GM20000 (cell line): ENCODE measurements at regions not wholly inside any gene's neighbourhood (a gene's known extent, or its start where the extent isn't known, plus 50 kb on each side); places are given as distances from the start of the nearest gene placed in this dataset.

ENCODE experiments used
- DNase-seq: peaks from one replicate; pipeline ENCODE4 v3.0.0; 2012; ENCODE audit warnings: low spot score
- TF ChIP-seq, protein P1 (sequence below): IDR thresholded peaks from 2 replicates; pipeline ENCODE4 v1.5.1; 2012; ENCODE audit warnings: mild to moderate bottlenecking, control low read depth; ENCODE audit errors: extremely low read depth, missing control alignments

DNA sequence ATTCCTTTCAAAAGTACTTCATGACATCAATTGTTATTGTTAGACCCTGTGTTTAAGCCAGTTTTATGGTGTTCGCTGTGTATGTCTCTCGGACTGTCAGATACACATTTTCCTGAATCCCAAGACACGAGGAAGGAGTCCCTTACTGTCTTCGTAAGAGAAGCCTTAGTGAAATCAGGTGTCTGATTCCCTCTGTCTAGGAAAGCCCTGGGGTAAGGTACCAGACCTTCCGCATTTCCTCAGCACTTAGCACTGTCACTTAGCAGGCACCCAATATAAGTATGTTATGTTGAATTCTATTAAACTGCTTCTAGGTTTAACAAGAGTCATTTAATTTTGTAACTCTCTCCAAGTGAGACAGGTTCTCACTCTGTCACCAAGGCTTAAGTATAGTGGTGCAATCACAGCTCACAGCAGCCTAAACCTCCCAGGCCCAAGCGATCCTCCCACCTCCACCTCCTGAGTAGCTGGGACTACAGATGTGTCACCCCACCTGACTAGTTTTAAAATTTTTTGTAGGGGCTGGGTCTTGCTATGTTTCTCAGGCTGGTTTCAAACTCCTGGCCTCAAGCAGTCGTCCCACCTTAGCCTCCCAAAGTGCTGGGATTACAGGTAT, 111.0 kb downstream of the BBS10 start:
- no peak for DNase-seq
- TF ChIP-seq, protein P1, sequence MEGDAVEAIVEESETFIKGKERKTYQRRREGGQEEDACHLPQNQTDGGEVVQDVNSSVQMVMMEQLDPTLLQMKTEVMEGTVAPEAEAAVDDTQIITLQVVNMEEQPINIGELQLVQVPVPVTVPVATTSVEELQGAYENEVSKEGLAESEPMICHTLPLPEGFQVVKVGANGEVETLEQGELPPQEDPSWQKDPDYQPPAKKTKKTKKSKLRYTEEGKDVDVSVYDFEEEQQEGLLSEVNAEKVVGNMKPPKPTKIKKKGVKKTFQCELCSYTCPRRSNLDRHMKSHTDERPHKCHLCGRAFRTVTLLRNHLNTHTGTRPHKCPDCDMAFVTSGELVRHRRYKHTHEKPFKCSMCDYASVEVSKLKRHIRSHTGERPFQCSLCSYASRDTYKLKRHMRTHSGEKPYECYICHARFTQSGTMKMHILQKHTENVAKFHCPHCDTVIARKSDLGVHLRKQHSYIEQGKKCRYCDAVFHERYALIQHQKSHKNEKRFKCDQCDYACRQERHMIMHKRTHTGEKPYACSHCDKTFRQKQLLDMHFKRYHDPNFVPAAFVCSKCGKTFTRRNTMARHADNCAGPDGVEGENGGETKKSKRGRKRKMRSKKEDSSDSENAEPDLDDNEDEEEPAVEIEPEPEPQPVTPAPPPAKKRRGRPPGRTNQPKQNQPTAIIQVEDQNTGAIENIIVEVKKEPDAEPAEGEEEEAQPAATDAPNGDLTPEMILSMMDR, result no peak

DNA sequence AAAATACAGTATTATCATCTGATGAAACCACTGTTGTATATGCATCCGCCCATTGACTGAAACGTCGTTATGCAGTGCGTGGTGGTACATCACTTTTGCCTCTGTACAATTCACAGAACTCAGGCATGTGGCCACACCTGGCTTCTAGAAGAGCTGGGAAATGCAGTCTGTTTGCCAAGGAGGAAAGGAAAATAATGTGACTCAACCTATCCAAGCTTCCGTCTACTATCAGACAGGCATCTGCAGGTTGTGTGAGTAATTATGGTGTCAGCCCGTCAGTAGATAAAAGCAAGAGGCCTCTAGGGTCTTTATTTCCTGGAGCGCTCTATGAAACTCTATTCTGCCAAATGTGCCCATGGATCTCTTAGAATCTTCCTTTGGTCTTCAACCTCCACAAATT, 111.6 kb downstream of the BBS10 start:
- TF ChIP-seq, protein P1, result no peak
- no peak for DNase-seq

DNA sequence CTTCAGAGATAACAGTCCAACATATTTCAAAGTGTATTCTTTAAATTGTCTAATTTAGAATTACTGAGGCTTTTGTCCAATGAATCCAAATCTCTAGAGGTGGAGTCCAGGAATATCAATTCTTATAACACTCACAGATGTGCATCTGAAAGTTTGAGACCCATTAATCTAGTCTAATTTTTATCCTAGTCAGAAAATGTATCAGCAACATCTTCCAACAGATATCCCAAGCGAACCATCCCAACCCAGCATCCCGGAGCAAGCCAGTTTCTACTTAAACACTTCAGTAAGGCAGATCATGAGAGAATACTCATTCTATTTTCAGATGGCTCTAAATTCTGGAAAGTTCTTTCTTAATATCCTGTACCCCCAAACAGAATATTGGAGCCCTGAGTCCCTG, 113.5 kb downstream of the BBS10 start:
- DNase-seq, result no peak

DNA sequence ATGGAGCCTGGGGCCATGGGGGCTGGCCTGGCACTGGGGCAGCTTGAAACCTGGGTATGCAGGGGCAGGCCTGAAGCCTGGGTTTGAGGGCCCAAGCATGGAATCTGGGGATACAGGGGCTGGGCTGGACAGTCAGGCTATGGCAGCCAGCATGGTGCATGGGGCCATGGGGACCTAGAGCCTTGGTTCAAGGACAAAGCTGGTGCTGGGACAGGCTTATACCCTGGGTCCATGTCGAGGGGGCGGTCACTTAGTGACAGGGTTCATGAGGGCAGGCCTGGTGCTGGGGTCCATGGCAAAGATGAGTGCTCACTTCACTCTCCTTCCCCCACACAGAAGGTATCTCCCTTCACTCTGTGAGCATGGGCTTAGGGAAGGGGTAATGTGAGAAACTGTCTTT, 116.2 kb downstream of the BBS10 start:
- TF ChIP-seq, protein P1, result no peak
- no peak for DNase-seq

More for the DNA sequence above, 113.5 kb downstream of the BBS10 start:
- TF ChIP-seq, protein P1, result no peak

DNA sequence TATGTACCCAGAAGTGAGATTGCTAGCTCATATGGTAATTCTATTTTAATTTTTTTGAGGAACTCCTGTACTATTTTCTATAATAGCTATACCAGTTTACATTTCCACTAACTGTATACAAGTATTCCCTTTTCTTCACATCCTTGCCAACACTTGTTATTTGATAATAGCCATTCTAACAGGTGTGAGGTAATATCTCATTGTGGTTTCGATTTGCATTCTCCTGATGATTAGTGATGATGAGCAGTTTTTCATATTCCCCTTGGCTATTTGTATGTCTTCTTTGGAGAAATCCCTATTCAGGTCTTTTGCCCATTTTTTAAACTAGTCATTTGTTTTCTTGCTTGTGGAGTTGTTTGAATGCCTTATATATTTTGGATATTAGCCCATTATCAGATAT, 121.3 kb downstream of the BBS10 start:
- TF ChIP-seq, protein P1, result no peak
- no peak for DNase-seq

DNA sequence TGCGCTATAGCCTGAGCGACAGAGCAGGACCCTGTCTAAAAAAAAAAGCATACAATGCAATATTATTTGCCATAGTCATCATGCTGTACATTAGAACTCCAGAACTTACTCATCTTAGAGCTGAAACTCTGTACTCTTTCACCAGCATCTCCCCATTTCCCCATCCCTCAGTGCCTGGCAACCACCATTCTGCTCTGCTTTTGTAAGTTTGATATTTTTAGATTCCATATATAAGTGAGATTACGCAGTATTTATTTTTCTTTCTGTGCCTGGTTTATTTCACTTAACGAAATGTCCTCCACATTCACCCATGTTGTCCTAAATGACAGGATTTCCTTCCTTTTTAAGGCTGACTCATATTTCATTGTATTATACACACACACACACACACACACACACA, 121.8 kb downstream of the BBS10 start:
- TF ChIP-seq, protein P1, result no peak
- no peak for DNase-seq

DNA sequence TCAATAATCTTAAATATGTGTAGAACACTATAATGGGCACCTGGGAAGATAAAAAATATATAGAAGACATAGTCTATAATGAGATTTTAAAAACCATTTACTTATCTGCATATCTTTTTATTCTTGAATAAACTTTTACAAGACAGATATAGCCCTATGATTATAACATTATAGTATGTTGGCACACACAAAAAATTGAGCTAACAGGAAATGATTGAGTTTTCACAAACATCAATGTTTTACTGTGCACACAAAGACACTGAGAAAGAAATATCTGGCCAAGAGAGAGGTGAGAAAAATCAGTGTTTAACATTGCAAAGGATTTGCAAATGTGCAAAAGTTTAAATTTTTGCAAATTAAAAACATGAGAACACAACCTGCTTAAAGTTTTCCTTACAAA, 124.3 kb downstream of the BBS10 start:
- TF ChIP-seq, protein P1, result no peak
- no peak for DNase-seq
